WTC11 (cell line): ENCODE measurements at regions not wholly inside any gene's neighbourhood (a gene's known extent, or its start where the extent isn't known, plus 50 kb on each side); places are given as distances from the start of the nearest gene placed in this dataset.

Experiments
- JUN ChIP-seq: sonication (generic); formaldehyde crosslinking; IDR thresholded peaks from 2 replicates; pipeline ENCODE4 v1.8.0; 2023; ENCODE audit warnings: mild to moderate bottlenecking, missing genetic modification reagents
- TCF7 ChIP-seq: sonication (generic); formaldehyde crosslinking; IDR thresholded peaks from 2 replicates; pipeline ENCODE4 v1.8.0; 2022; ENCODE audit warnings: mild to moderate bottlenecking, low read depth, missing genetic modification reagents, moderate library complexity
- TEAD4 ChIP-seq: sonication (generic); formaldehyde crosslinking; IDR thresholded peaks from 2 replicates; pipeline ENCODE4 v1.8.0; 2022; ENCODE audit warnings: mild to moderate bottlenecking, missing genetic modification reagents
- ZNF232 ChIP-seq: sonication (generic); formaldehyde crosslinking; IDR thresholded peaks from 2 replicates; pipeline ENCODE4 v1.8.0; 2022; ENCODE audit warnings: mild to moderate bottlenecking, missing genetic modification reagents
- TF ChIP-seq, protein P1 (sequence below): sonication (generic); formaldehyde crosslinking; IDR thresholded peaks from 2 replicates; pipeline ENCODE4 v1.8.1; 2023; ENCODE audit warnings: mild to moderate bottlenecking, missing genetic modification reagents, moderate library complexity
- TF ChIP-seq, protein P2 (sequence below): fragments of 200-600 bp; IDR thresholded peaks from 2 replicates; pipeline ENCODE4 v1.8.0; 2022; ENCODE audit warnings: antibody characterized with exemption
- TF ChIP-seq, protein P3 (sequence below): sonication (generic); formaldehyde crosslinking; IDR thresholded peaks from 2 replicates; pipeline ENCODE4 v1.8.0; 2022; ENCODE audit warnings: mild to moderate bottlenecking, missing genetic modification reagents
- TF ChIP-seq, protein P4 (sequence below): sonication (generic); formaldehyde crosslinking; IDR thresholded peaks from 2 replicates; pipeline ENCODE4 v1.8.0; 2022; ENCODE audit warnings: mild to moderate bottlenecking, missing genetic modification reagents
- TF ChIP-seq, protein P5 (sequence below): fragments of 250-450 bp; sonication (Bioruptor Pico); IDR thresholded peaks from 2 replicates; pipeline ENCODE4 v1.9.0; 2021; ENCODE audit warnings: mild to moderate bottlenecking
- TF ChIP-seq, protein P6 (sequence below): sonication (generic); formaldehyde crosslinking; conservative IDR thresholded peaks from 2 replicates; pipeline ENCODE4 v1.8.1; 2022; ENCODE audit warnings: mild to moderate bottlenecking, missing genetic modification reagents
- TF ChIP-seq, protein P7 (sequence below): sonication (generic); formaldehyde crosslinking; IDR thresholded peaks from 2 replicates; pipeline ENCODE4 v1.8.1; 2023; ENCODE audit warnings: mild to moderate bottlenecking, missing genetic modification reagents
- TF ChIP-seq, protein P8 (sequence below): sonication (generic); formaldehyde crosslinking; IDR thresholded peaks from 2 replicates; pipeline ENCODE4 v1.8.0; 2023; ENCODE audit warnings: missing genetic modification reagents
- TF ChIP-seq, protein P9 (sequence below): fragments of 250-450 bp; sonication (Bioruptor Pico); IDR thresholded peaks from 2 replicates; pipeline ENCODE4 v1.9.0; 2021; ENCODE audit warnings: moderate library complexity, mild to moderate bottlenecking, inconsistent platforms, borderline replicate concordance

DNA sequence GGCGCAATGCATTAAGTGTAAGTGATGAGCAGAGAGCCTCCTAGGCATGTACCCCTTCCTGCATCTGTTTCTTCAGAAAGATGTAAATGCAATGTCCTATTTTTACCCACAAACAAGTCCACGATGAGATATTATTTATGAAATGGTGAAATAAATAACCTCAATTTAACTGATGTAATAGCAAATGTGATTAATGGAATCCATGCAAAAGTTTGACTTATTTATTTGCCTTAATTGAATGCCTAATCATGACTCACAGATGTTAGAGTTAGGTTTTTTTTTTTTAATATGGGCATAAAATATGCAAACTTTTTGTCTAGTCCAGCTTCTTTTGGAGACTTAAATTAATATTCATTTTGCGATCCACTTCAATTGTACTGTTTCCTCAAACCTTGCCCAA, 67.7 kb upstream of the ITGA4 start:
- TF ChIP-seq, protein P1, sequence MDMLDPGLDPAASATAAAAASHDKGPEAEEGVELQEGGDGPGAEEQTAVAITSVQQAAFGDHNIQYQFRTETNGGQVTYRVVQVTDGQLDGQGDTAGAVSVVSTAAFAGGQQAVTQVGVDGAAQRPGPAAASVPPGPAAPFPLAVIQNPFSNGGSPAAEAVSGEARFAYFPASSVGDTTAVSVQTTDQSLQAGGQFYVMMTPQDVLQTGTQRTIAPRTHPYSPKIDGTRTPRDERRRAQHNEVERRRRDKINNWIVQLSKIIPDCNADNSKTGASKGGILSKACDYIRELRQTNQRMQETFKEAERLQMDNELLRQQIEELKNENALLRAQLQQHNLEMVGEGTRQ (CRISPR knock-in tag): no peak
- TF ChIP-seq, protein P2, sequence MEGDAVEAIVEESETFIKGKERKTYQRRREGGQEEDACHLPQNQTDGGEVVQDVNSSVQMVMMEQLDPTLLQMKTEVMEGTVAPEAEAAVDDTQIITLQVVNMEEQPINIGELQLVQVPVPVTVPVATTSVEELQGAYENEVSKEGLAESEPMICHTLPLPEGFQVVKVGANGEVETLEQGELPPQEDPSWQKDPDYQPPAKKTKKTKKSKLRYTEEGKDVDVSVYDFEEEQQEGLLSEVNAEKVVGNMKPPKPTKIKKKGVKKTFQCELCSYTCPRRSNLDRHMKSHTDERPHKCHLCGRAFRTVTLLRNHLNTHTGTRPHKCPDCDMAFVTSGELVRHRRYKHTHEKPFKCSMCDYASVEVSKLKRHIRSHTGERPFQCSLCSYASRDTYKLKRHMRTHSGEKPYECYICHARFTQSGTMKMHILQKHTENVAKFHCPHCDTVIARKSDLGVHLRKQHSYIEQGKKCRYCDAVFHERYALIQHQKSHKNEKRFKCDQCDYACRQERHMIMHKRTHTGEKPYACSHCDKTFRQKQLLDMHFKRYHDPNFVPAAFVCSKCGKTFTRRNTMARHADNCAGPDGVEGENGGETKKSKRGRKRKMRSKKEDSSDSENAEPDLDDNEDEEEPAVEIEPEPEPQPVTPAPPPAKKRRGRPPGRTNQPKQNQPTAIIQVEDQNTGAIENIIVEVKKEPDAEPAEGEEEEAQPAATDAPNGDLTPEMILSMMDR: no peak
- TF ChIP-seq TCF7 (no peak), ZNF232 (CRISPR knock-in tag) (no peak), TEAD4 (CRISPR knock-in tag) (no peak), JUN (CRISPR knock-in tag) (no peak)
- TF ChIP-seq, protein P3, sequence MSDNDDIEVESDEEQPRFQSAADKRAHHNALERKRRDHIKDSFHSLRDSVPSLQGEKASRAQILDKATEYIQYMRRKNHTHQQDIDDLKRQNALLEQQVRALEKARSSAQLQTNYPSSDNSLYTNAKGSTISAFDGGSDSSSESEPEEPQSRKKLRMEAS: no peak
- TF ChIP-seq, protein P4, sequence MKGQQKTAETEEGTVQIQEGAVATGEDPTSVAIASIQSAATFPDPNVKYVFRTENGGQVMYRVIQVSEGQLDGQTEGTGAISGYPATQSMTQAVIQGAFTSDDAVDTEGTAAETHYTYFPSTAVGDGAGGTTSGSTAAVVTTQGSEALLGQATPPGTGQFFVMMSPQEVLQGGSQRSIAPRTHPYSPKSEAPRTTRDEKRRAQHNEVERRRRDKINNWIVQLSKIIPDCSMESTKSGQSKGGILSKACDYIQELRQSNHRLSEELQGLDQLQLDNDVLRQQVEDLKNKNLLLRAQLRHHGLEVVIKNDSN (CRISPR knock-in tag): no peak
- TF ChIP-seq, protein P5, sequence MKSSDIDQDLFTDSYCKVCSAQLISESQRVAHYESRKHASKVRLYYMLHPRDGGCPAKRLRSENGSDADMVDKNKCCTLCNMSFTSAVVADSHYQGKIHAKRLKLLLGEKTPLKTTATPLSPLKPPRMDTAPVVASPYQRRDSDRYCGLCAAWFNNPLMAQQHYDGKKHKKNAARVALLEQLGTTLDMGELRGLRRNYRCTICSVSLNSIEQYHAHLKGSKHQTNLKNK: no peak
- TF ChIP-seq, protein P6, sequence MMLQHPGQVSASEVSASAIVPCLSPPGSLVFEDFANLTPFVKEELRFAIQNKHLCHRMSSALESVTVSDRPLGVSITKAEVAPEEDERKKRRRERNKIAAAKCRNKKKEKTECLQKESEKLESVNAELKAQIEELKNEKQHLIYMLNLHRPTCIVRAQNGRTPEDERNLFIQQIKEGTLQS (CRISPR knock-in tag): no peak
- TF ChIP-seq, protein P7, sequence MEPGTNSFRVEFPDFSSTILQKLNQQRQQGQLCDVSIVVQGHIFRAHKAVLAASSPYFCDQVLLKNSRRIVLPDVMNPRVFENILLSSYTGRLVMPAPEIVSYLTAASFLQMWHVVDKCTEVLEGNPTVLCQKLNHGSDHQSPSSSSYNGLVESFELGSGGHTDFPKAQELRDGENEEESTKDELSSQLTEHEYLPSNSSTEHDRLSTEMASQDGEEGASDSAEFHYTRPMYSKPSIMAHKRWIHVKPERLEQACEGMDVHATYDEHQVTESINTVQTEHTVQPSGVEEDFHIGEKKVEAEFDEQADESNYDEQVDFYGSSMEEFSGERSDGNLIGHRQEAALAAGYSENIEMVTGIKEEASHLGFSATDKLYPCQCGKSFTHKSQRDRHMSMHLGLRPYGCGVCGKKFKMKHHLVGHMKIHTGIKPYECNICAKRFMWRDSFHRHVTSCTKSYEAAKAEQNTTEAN (CRISPR knock-in tag): no peak
- TF ChIP-seq, protein P8, sequence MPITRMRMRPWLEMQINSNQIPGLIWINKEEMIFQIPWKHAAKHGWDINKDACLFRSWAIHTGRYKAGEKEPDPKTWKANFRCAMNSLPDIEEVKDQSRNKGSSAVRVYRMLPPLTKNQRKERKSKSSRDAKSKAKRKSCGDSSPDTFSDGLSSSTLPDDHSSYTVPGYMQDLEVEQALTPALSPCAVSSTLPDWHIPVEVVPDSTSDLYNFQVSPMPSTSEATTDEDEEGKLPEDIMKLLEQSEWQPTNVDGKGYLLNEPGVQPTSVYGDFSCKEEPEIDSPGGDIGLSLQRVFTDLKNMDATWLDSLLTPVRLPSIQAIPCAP (CRISPR knock-in tag): no peak
- TF ChIP-seq, protein P9, sequence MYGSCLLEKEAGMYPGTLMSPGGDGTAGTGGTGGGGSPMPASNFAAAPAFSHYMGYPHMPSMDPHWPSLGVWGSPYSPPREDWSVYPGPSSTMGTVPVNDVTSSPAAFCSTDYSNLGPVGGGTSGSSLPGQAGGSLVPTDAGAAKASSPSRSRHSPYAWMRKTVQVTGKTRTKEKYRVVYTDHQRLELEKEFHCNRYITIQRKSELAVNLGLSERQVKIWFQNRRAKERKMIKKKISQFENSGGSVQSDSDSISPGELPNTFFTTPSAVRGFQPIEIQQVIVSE (CRISPR knock-in tag): no peak
